Hepatocyte (in vitro differentiated cells): ENCODE measurements at regions not wholly inside any gene's neighbourhood (a gene's known extent, or its start where the extent isn't known, plus 50 kb on each side); places are given as distances from the start of the nearest gene placed in this dataset.

Experiments
- EZH2 ChIP-seq: fragments of 200-600 bp; sonication (generic); IDR thresholded peaks from 2 replicates; pipeline ENCODE4 v1.6.1; 2016; ENCODE audit warnings: antibody characterized with exemption, mild to moderate bottlenecking, borderline replicate concordance
- EZH2phosphoT487 ChIP-seq: fragments of 200-600 bp; sonication (generic); IDR thresholded peaks from one replicate; pipeline ENCODE4 v1.6.1; 2018; ENCODE audit warnings: antibody characterized with exemption, mild to moderate bottlenecking, low read depth, moderate library complexity; ENCODE audit not compliant: unreplicated experiment, severe bottlenecking
- TF ChIP-seq, protein P1 (sequence below): fragments of 200-600 bp; sonication (generic); IDR thresholded peaks from 2 replicates; pipeline ENCODE4 v1.5.1; 2016; ENCODE audit warnings: antibody characterized with exemption, mild to moderate bottlenecking; ENCODE audit not compliant: poor library complexity

- TF ChIP-seq, protein P1, sequence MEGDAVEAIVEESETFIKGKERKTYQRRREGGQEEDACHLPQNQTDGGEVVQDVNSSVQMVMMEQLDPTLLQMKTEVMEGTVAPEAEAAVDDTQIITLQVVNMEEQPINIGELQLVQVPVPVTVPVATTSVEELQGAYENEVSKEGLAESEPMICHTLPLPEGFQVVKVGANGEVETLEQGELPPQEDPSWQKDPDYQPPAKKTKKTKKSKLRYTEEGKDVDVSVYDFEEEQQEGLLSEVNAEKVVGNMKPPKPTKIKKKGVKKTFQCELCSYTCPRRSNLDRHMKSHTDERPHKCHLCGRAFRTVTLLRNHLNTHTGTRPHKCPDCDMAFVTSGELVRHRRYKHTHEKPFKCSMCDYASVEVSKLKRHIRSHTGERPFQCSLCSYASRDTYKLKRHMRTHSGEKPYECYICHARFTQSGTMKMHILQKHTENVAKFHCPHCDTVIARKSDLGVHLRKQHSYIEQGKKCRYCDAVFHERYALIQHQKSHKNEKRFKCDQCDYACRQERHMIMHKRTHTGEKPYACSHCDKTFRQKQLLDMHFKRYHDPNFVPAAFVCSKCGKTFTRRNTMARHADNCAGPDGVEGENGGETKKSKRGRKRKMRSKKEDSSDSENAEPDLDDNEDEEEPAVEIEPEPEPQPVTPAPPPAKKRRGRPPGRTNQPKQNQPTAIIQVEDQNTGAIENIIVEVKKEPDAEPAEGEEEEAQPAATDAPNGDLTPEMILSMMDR, result no peak
- no peak for TF ChIP-seq EZH2phosphoT487
- TF ChIP-seq EZH2, result no peak
Measured at GRCh38 chr16:5158494-5158893, 60.9 kb upstream of the EEF2KMT start.
